Erythroblast (primary cell): ENCODE measurements at regions not wholly inside any gene's neighbourhood (a gene's known extent, or its start where the extent isn't known, plus 50 kb on each side); places are given as distances from the start of the nearest gene placed in this dataset.

Source experiments
- GATA1 ChIP-seq: IDR thresholded peaks from 2 replicates; pipeline ENCODE4 v1.6.1; 2011; ENCODE audit warnings: low read depth, mild to moderate bottlenecking, control low read depth, low read length, moderate library complexity
- POLR2A ChIP-seq: IDR thresholded peaks from 2 replicates; pipeline ENCODE4 v1.6.1; 2011; ENCODE audit warnings: mild to moderate bottlenecking, low read length

DNA sequence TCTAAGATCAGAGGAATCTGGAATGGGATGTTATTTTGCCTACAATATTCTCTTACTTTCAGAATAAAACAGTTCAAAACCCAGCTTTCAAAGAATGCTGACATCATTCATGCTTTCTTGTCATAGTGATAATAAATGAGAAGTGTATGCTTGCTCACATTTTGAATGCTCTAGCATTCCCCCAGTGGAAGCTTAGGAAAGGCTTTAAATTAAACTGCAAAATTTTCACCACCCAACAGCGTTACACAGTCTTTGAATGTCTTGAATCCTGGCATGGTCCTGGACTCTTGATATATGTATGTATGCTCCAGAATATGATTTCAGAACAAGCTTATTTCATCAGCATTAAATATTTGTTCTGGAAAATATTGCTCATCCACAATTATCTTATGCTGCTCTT lies 964.3 kb upstream of the NUDT12 start:
- TF ChIP-seq POLR2A (no peak), GATA1 (no peak)
